ENCODE measurements at regions not wholly inside any gene's neighbourhood (a gene's known extent, or its start where the extent isn't known, plus 50 kb on each side); places are given as distances from the start of the nearest gene placed in this dataset.
"Not testable (repeated sequence)": the region's sequence is repeated elsewhere in the genome, so short reads cannot be mapped to it uniquely, and the experiment has no call there.

GRCh38 chr2:126085011-126085795 lies 570.8 kb upstream of the GYPC start:
- no peak for DNase-seq (ENCODE audit: low spot score)

GRCh38 chr2:126100962-126101361 lies 555.0 kb upstream of the GYPC start:
- no peak for DNase-seq (ENCODE audit: low spot score)

DNA sequence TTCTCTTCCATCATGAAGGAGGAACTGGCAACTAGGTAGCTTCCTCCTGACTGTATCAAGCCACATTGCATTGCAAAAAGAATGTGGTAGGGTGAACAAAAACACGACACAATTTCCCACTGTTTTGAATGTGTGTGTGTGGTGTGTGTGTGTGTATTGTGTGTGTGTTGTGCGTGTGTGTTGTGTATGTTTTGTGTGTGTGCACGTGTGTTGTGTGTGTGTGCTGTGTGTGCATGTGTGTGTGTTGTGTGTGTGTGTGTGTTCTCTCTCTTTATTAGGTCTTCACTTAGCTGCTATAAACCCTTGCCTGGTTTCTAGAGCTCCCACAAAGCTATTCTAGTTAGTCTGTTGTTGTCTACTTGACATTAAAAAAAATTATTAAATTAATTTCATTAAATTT lies 550.0 kb upstream of the GYPC start:
- DNase-seq (ENCODE audit: low spot score) = no peak

GRCh38 chr2:126107883-126108282 lies 548.1 kb upstream of the GYPC start:
- DNase-seq (ENCODE audit: low spot score) = no peak

GRCh38 chr2:126115975-126116374 lies 540.0 kb upstream of the GYPC start:
- no peak for DNase-seq (ENCODE audit: low spot score)

GRCh38 chr2:126117886-126118285 lies 538.1 kb upstream of the GYPC start:
- DNase-seq (ENCODE audit: low spot score) = no peak

DNA sequence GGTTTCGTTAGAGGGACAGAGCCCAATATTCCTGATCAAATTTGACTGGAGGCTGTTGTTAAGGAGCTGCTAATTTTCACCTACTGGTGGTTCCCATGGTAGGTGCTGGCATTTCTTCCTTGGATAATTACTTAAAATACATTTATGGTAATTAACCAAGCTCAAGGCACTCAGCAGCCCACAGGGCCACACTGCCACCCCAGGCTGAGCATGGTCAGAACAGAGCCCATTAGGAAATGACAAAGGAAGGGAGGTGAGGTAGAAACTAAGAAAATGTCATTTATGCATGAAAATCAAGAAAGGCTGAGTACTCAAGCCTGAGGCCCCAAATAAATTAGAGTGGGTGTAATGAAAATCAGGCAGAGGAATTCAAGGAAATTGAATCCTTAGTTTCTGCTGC lies 510.2 kb upstream of the GYPC start:
- no peak for DNase-seq (ENCODE audit: low spot score)

DNA sequence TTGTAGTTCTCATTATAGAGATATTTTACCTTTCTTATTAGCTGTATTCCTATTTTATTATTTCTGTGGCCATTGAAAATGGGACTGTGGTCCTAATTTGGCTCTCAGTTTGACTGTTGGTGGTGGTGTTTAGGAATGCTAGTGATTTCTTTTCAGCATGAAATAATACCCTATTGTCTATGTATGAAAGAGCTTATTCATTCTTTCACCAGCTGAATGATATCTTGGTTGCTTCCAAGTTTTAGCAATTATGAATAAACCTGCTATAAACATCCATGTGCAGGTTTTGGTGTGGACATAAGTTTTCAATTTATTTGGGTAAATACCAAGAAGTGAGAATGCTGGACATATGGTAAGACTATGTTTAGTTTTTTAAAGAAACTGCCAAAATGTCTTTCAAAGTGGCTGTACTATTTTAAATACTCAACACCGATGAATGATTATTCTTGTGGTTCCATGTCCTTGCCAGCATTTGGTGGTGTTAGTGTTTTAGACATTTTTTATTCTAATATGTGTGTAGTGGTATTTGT lies 501.6 kb upstream of the GYPC start:
- DNase-seq (ENCODE audit: low spot score) = no peak

- DNase-seq (ENCODE audit: low spot score) = not testable (repeated sequence)
Observed at GRCh38 chr2:126160950-126161349, 495.0 kb upstream of the GYPC start.

DNA sequence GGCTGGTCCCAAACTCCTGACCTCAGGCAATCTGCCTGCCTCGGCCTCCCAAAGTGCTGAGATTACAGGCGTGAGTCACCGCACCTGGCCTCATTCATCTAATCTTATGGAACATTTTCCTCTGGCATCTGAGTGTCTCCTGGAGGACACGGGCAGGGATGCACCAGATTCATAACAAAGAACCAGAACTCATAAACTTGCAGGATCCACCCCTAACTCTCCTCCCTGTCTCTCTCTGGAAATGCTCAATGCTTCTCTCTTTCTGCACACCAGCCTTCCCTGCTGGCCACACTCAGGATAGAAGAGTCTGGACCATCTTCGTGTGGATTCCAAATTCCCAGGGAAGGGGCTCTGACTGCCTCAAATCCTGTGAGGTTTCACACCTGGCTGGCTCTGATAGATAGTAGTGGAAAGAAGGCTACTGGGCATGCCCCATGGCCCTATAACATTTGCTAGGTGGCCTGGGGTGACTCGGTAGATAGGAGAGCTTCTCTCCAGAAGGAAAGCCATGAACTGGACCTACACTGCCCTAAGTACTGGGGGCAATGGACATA lies 483.2 kb upstream of the GYPC start:
- no peak for DNase-seq (ENCODE audit: low spot score)

DNA sequence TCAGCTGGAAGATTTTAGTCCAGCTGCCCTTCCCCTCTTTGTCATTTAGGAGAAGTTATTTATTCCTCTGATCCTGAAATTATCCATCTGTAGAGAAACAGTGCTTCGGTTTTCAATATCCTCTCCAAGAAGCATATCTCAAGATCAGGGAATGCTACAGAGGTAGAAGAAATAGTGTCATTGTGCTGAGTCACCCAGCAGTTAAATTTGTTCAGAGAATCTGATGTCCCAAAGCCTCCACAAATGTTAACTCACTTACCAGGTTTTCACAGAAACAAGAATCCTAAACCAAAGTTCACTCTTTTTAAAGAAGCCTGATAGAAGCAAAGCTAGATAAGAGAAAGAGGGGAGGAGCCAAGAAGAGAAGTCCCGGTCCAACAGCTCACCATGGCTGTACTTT lies 480.7 kb upstream of the GYPC start:
- DNase-seq (ENCODE audit: low spot score) = no peak

DNA sequence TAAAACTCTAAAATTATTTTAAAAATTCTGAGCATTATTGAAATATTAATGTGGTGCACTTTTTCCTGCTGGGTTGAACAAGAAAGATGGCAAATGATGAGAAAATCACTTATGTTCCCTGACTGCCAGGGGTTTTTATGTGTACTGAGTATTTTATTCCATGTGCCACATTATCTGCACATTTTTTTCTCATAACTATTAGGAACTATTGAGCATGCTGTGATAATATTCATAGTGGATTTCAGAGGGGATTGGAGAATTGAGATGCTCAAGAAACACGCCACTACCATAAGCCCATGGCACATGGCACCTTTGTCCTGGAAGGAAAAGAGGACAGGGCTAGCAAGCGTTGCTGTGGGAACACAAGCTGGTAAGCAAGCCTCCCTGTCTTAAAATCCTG lies 478.5 kb upstream of the GYPC start:
- DNase-seq (ENCODE audit: low spot score) = no peak

GRCh38 chr2:126187668-126188067 lies 468.3 kb upstream of the GYPC start:
- DNase-seq (ENCODE audit: low spot score) = no peak

- no peak for DNase-seq (ENCODE audit: low spot score)
Observed at GRCh38 chr2:126189527-126189926, 466.4 kb upstream of the GYPC start.

DNA sequence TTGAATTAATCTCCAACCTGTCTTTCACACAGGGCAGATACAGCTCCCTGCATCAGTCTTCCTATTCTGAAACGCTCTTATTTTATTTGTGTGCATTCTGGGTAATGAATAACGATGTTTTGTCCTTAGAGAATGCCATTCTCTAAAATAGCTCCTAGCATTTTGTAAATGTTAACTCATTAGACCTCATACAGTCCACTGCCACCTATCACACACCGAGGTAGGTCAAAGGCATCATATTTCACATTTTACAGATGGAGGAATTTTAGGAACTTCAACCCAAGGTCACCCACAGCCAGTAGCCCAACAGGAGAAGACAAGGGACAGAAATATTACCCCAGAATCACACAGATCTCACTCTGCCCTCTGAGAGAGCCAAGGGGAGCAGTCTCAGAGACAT lies 455.4 kb upstream of the GYPC start:
- DNase-seq (ENCODE audit: low spot score) = no peak

GRCh38 chr2:126208266-126208665 lies 447.7 kb upstream of the GYPC start:
- DNase-seq (ENCODE audit: low spot score) = no peak

DNA sequence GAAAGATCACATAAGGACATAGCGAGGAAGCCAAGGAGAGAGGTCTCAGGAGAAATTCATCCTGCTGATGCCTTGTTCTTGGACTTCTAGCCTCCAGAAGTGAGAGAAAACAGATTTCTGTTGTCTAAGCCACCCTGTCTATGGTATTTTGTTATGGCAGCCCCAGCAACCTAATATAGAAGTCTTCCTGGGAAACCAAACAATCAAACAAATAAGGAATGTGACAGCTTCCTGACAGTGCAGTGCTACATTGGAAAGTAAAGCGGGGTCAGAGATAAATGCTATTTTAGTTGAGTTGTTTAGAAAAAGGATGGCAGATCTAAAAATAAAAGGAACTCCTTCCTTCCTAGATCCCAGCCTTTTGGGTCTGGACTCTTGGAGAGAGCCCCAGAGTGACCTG lies 443.2 kb upstream of the GYPC start:
- DNase-seq (ENCODE audit: low spot score) = no peak

DNA sequence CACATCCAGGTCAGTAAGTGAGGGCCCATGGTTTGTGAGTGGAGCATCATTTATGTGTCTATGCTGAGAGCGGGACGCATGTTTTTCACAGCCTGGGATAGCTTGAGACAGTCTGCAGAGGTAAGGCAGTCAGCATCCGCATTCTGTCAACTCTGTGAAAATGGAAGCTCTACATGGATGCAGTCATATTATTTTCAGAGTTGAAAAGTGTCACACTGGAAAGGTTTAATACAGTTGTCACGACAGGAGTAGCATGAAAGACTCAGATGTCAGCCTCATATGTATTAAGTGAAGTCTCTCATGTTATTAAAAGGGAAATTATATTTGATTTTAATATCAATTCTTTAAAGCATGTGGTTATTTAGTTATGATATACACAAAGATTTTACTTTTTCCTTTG lies 436.9 kb upstream of the GYPC start:
- DNase-seq (ENCODE audit: low spot score) = no peak

DNA sequence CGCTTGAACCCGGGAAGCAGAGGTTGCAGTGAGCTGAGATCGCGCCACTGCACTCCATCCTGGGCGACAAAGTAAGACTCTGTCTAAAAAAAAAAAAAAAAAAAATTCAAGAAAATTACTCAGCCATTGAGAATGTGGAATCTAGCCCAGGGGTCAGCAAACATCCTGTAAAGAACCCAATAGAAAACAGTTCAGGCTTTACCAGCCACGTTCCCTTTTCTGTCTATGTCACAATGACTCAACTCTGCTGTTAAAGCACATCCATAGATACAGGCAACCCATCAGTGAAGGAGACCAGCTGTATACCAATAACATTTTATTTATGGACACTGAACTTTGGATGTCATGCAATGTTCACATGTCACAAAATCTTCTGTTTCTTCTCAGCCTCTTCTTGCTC lies 435.6 kb upstream of the GYPC start:
- DNase-seq (ENCODE audit: low spot score) = no peak

- DNase-seq (ENCODE audit: low spot score) = no peak
Observed at GRCh38 chr2:126221506-126221905, 434.5 kb upstream of the GYPC start.

GRCh38 chr2:126222278-126222677 lies 433.7 kb upstream of the GYPC start:
- DNase-seq (ENCODE audit: low spot score) = no peak

GRCh38 chr2:126224776-126225175 lies 431.2 kb upstream of the GYPC start:
- DNase-seq (ENCODE audit: low spot score) = no peak

DNA sequence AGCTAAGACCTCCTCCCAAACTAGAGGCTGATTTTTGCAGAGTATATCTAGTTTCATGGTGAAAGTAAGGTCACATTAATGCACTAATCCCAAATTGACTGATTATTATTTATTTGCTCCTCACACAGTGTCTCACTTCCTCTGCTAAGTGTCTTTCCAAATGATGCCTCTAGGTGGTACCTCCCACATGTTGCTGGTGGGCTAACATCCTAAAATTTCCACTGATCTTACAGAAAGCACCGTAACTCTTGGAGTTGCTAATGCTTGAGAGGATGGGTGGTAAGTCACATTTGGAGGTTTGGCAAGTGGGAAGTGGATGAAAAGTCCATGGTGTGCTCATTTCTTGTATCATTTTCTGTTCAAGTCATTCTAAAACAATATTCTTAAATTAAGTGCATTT lies 428.7 kb upstream of the GYPC start:
- no peak for DNase-seq (ENCODE audit: low spot score)

DNA sequence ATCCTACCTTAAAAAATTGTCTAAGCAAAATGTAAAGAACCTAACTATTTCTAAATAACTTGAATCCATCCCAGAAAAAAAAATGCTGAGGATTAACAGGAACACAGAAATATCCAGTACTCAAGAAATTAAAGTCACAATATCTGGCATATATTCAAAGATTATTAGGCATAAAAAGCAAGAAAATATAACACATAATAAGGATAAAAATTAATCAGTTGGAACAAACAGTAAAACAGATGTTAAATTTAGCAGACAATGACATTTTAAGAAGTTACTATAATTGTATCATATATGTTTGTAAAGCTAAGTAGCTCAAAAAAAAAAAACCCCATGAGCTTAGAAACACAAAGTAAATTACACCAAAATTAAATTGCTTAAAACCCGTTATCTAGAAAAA lies 427.4 kb upstream of the GYPC start:
- no peak for DNase-seq (ENCODE audit: low spot score)

All from HuH-7.5 (cell line).